Urinary bladder (tissue), 3 donors: ENCODE measurements at regions not wholly inside any gene's neighbourhood (a gene's known extent, or its start where the extent isn't known, plus 50 kb on each side); places are given as distances from the start of the nearest gene placed in this dataset.
A peak's percentile ranks its signal among the peaks of the same experiment; 100 is the strongest.

Source experiments
- DNase-seq: peaks from one replicate; pipeline ENCODE4 v3.0.0-alpha.2; 2015; ENCODE audit errors: extremely low spot score
- H3K27ac ChIP-seq: one replicate; pipeline ENCODE4 v1.5.1; 2013; ENCODE audit warnings: low read depth, mild to moderate bottlenecking, moderate library complexity
- H3K36me3 ChIP-seq: one replicate; pipeline ENCODE4 v1.6.1; 2013; ENCODE audit warnings: mild to moderate bottlenecking, moderate library complexity; ENCODE audit not compliant: insufficient read depth
- H3K4me1 ChIP-seq: one replicate; pipeline ENCODE4 v1.6.1; 2013; ENCODE audit warnings: mild to moderate bottlenecking, moderate library complexity; ENCODE audit not compliant: insufficient read depth
- H3K4me3 ChIP-seq: one replicate; pipeline ENCODE4 v1.5.1; 2013; ENCODE audit warnings: low read depth, low read length
- WGBS: extraction: QIAGEN DNeasy Blood & Tissue Kit; methylation state at CpG from one replicate; pipeline ENCODE4 v1.1.7; 2013; 5-methylcytosine and 5-hydroxymethylcytosine counted together
- donor health status: healthy with polysubstance abuse.
- donor health status: healthy.

GRCh38 chr19:33885236-33885635 is 88.6 kb downstream of the KCTD15 start:
- no peak overlapping the region for H3K27ac ChIP-seq
- 58% methylated on average over 6 of the region's 6 CpGs for WGBS
- no peak overlapping the region for H3K4me3 ChIP-seq
- DNase-seq, result no peak
- H3K36me3 ChIP-seq, result no peaks in the 10 kb centered on the region
- H3K4me1 ChIP-seq, result no peaks in the 10 kb centered on the region

DNA sequence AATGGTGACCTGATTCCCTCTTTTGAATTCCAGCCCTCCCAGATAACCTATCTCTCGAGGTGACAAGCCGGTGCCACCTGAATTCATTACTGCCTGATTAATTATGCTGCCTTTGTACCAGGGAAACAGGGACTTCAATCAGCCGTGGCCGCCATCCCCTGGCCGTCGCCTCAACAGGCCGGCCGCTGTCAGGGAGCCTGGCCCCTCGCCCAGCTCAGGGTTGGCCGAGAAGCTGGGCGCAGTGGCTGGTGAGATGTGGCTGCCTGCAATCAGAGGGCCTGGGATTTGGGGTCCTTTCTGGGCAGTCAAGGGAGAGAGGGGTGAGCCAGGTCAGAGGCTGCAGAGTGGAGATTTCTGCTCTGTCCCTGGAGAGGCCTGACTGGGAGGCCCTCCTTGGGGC is 91.2 kb downstream of the KCTD15 start:
- Histone ChIP-seq H3K4me3 (no peak overlapping the region), H3K36me3 (no peaks in the 10 kb centered on the region), H3K27ac (no peak overlapping the region), H3K4me1 (no peaks in the 10 kb centered on the region)
- no peak for DNase-seq
- 82% methylated on average over 11 of the region's 11 CpGs for WGBS

DNA sequence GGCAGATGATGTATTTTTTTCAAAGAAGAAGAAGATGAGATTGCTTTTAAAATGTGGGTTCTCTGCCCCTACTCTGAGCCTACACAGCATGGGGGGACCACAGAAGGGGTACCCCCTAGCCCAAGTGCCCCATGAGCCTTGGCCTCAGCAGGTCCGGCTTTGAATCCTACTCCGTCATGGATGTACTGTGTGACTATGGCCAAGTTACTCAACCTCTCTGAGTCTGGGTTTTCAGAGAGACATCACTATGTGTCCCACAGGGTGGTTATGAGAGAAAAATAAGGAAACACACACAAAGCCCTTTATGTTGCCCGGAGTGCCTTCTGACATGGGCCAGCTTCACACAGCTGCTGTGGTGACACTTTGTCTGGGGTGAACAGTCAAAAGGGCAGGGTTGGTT is 92.0 kb downstream of the KCTD15 start:
- WGBS, result 90% methylated on average over 3 of the region's 3 CpGs
- no peak for DNase-seq

DNA sequence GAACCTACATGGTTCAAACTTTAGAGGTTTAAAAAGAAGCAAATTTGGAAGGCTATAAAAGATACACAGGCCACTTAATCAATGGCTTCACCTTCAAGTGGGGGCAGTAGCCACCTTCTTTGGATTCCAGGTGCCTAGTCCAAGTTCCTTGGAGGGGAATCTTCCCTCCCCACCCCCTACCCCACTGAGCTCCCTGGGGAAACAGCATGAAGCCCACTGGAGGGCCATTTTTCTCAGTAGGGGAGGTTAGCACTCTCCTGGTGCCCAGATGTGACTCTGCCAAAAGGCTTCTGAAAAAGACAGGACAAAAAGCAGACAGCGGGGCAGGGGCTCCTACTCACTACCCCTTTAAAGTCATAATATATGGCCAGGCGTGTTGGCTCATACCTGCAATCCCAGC is 93.9 kb downstream of the KCTD15 start:
- H3K4me3 ChIP-seq, result no peak overlapping the region
- no peaks in the 10 kb centered on the region for H3K4me1 ChIP-seq
- H3K27ac ChIP-seq, result no peak overlapping the region
- WGBS, result 92% methylated on average over 2 of the region's 2 CpGs
- no peak for DNase-seq
- no peaks in the 10 kb centered on the region for H3K36me3 ChIP-seq

More for the DNA sequence above, 92.0 kb downstream of the KCTD15 start:
- Histone ChIP-seq H3K36me3 (no peaks in the 10 kb centered on the region), H3K4me3 (no peak overlapping the region), H3K27ac (no peak overlapping the region), H3K4me1 (no peaks in the 10 kb centered on the region)

DNA sequence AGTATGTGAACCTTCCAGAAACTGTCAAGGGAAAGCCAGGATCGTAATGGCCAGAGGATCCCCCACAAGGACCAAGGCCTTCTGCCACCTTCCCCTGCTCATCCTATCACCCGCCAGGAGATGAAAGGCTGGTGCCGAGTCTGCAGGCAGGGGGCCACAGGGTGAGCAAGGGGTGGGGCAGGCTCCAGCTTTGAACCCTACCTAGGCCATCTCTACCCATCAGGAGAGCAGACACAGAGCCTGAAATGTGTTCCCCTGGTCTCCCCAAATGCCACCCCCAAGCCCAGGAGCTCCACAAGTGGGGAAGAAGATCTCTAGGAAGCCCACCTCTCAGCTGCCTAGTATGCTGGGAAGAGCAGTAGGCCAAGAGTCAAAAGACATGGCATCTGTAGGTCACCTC is 95.1 kb downstream of the KCTD15 start:
- H3K4me1 ChIP-seq, result no peaks in the 10 kb centered on the region
- no peak overlapping the region for H3K4me3 ChIP-seq
- no peaks in the 10 kb centered on the region for H3K36me3 ChIP-seq
- no peak for DNase-seq
- WGBS, result 84% methylated on average over 3 of the region's 3 CpGs
- H3K27ac ChIP-seq, result no peak overlapping the region

- 71% methylated on average over 11 of the region's 11 CpGs for WGBS
- no peaks in the 10 kb centered on the region for H3K4me1 ChIP-seq
- H3K27ac ChIP-seq, result no peak overlapping the region
- no peak overlapping the region for H3K4me3 ChIP-seq
- DNase-seq, result no peak
- H3K36me3 ChIP-seq, result no peaks in the 10 kb centered on the region
These were observed 98.1 kb downstream of the KCTD15 start for GRCh38 chr19:33894787-33895186.

DNA sequence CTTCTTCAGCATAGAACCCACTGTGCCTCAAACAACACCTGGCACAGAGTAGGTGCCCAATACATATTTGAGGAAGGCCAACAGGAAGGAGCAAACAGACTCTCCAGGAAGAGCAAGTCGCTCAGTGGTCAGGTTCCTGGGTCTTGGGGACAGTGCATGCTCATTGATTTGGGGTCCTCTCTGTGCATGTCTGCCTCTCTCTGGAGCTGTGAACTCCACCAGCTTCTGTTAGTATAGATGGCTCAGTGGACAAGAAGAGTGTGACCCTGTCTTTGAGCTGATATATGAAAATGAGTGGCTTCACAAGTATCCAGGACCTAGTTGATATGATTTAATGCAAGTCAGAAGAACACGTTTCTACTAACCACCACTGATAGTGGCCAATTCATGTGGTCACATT is 98.7 kb downstream of the KCTD15 start:
- H3K36me3 ChIP-seq, result no peaks in the 10 kb centered on the region
- no peak for DNase-seq
- no peak overlapping the region for H3K27ac ChIP-seq
- 78% methylated on average over 2 of the region's 2 CpGs for WGBS
- no peak overlapping the region for H3K4me3 ChIP-seq
- no peaks in the 10 kb centered on the region for H3K4me1 ChIP-seq

DNA sequence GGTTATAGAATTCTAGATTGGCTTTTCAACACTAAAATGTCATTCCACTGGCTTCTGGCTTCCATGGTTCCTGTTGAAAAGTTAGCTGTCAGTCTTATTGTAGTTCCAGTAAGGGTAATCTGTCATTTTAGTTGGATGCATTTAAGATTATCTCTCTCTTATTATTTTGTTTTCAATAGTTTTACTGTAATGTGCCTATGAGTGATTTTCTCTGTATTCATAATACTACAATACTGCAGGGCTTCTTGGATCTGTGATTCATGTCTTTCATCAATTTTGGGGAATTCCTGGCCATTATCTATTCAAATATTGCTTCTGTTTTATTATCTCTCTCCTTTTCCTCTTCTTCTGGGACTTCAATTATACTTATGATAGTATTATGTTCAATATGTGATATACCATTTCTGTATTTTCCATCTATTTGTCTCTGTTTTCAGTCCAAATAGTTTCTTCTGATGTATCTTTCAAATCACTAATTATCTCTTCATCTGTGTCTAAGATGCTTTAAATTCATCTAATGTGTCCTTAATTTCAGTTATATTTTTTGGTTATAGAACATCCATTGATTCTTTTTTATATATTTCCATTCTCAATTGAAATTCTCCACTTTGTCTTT is 101.5 kb downstream of the KCTD15 start:
- Histone ChIP-seq H3K4me1 (no peaks in the 10 kb centered on the region), H3K36me3 (no peaks in the 10 kb centered on the region), H3K4me3 (no peak overlapping the region), H3K27ac (no peak overlapping the region)
- no peak for DNase-seq

GRCh38 chr19:33900817-33901216 is 104.1 kb downstream of the KCTD15 start:
- H3K4me1 ChIP-seq, result no peaks in the 10 kb centered on the region
- WGBS, result 56% methylated on average over 3 of the region's 3 CpGs
- no peak overlapping the region for H3K4me3 ChIP-seq
- H3K36me3 ChIP-seq, result no peaks in the 10 kb centered on the region
- no peak for DNase-seq
- H3K27ac ChIP-seq, result no peak overlapping the region

DNA sequence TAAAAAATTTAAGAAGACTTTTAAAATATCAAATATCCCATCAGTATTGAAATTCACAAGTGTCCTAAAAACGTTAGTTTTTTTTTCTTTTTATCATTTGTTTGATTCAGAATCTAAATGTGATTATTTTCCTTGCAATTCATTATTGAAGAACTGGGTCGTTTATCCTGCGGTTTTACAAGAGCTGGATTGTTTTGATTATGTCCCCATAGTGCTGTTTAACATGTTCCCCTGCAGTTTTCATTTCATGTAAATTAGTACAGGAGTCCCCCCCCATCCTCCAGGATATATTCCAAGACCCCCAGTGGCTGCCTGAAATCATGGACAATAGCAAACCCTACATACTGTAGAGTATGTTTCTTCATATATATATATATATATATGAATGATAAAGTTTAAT is 105.7 kb downstream of the KCTD15 start:
- no peak overlapping the region for H3K27ac ChIP-seq
- H3K4me3 ChIP-seq, result no peak overlapping the region
- 42% methylated on average over 3 of the region's 3 CpGs for WGBS
- H3K36me3 ChIP-seq, result no peaks in the 10 kb centered on the region
- no peak for DNase-seq
- no peaks in the 10 kb centered on the region for H3K4me1 ChIP-seq

GRCh38 chr19:33902802-33903488 is 106.3 kb downstream of the KCTD15 start:
- H3K36me3 ChIP-seq, result no peaks in the 10 kb centered on the region
- WGBS, result 72% methylated on average over 22 of the region's 22 CpGs
- no peak for DNase-seq
- H3K27ac ChIP-seq, result no peak overlapping the region
- H3K4me1 ChIP-seq, result no peaks in the 10 kb centered on the region
- no peak overlapping the region for H3K4me3 ChIP-seq

DNA sequence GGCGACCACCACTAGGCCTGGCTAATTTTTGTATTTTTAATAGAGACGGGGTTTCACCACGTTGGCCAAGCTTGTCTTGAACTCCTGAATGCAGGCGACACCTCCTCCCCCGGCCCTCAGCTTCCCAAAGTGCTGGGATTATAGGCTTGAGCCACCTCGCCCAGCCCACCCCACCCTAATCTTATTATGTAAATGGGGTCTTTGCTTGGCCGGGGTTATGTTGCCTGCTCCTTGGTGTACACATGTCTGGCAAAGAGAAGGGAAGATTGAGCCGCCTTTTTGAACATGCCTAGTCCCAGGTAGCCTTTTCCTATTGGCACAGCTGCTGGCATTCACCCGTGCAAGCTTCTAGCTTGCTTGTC is 106.8 kb downstream of the KCTD15 start:
- Histone ChIP-seq H3K4me1 (no peaks in the 10 kb centered on the region), H3K4me3 (no peak overlapping the region), H3K27ac (no peak overlapping the region), H3K36me3 (no peaks in the 10 kb centered on the region)
- no peak for DNase-seq
- WGBS, result 79% methylated on average over 9 of the region's 9 CpGs

DNA sequence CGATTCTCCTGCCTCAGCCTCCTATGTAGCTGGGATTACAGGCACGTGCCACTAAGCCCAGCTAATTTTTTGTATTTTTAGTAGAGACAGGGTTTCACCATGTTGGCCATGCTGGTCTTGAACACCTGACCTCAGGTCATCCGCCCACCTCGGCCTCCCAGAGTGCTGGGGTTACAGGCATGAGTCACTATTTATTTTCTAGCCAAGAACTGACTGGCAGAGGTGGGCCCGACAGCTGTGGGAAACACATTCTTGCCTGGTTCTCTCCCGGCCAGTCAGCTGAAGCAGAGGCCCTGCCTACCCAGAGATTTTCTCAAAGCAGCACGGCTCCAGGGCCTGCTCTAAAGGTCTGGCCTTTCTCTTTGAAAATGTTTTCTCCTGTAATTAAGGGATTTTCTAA is 108.0 kb downstream of the KCTD15 start:
- Histone ChIP-seq H3K4me1 (no peaks in the 10 kb centered on the region), H3K4me3 (no peak overlapping the region), H3K36me3 (no peaks in the 10 kb centered on the region), H3K27ac (no peak overlapping the region)
- 69% methylated on average over 7 of the region's 7 CpGs for WGBS
- no peak for DNase-seq

GRCh38 chr19:33905473-33905936 is 108.8 kb downstream of the KCTD15 start:
- Histone ChIP-seq H3K4me3 (peak overlapping the region; percentile 56), H3K36me3 (no peaks in the 10 kb centered on the region), H3K27ac (peak overlapping the region; percentile 11), H3K4me1 (no peaks in the 10 kb centered on the region)
- DNase-seq, result no peak
- 8% methylated on average over 26 of the region's 26 CpGs for whole genome bisulfite sequencing
